Keratinocyte (primary cell): ENCODE measurements at regions not wholly inside any gene's neighbourhood (a gene's known extent, or its start where the extent isn't known, plus 50 kb on each side); places are given as distances from the start of the nearest gene placed in this dataset.
"Not testable (repeated sequence)": the region's sequence is repeated elsewhere in the genome, so short reads cannot be mapped to it uniquely, and the experiment has no call there.

ENCODE experiments used
- DNase-seq: peaks from one replicate; pipeline ENCODE4 v3.0.0-alpha.2; 2011; ENCODE audit warnings: low read depth, missing footprints, low spot score
- FAIRE-seq: peaks from 2 replicates; lab custom pipeline; 2011; peaks lifted over from hg19 to GRCh38; lab: Jason Lieb, UNC
- H2AFZ ChIP-seq: 2 replicates; pipeline ENCODE4 v1.6.0; 2012; ENCODE audit warnings: low read length, control low read depth, inconsistent platforms; ENCODE audit not compliant: control insufficient read depth
- H3K27ac ChIP-seq: 2 replicates; pipeline ENCODE4 v1.5.1; 2011; ENCODE audit warnings: low read length; ENCODE audit not compliant: control insufficient read depth, insufficient read depth
- H3K27me3 ChIP-seq: 3 replicates; pipeline ENCODE4 v1.6.0; 2011; ENCODE audit warnings: low read length; ENCODE audit not compliant: control insufficient read depth, insufficient read depth; ENCODE audit errors: extremely low read depth
- H3K36me3 ChIP-seq, 2 experiments: 2 replicates in 1 of 2; 3 replicates in 1 of 2; pipeline ENCODE4 v1.5.1; 2011; ENCODE audit warnings: low read length in 2 of 2, mild to moderate bottlenecking in 1 of 2; ENCODE audit not compliant: control insufficient read depth in 2 of 2, insufficient read depth in 2 of 2; ENCODE audit errors: extremely low read depth in 1 of 2
- H3K4me1 ChIP-seq: 3 replicates; pipeline ENCODE4 v1.5.1; 2011; ENCODE audit warnings: low read length; ENCODE audit not compliant: control insufficient read depth, insufficient read depth; ENCODE audit errors: extremely low read depth
- H3K4me2 ChIP-seq: 3 replicates; pipeline ENCODE4 v1.6.0; 2011; ENCODE audit warnings: low read depth, low read length; ENCODE audit not compliant: control insufficient read depth, insufficient read depth; ENCODE audit errors: extremely low read depth
- H3K4me3 ChIP-seq, 3 experiments: fragments of 200-600 bp in 1 of 3; sonication (generic) in 1 of 3; 2 replicates in 2 of 3; 3 replicates in 1 of 3; pipeline ENCODE4 v1.5.1; 2011 to 2016; ENCODE audit warnings: low read length in 3 of 3, mild to moderate bottlenecking in 3 of 3, control low read depth in 2 of 3, inconsistent platforms in 1 of 3, low read depth in 1 of 3, mixed read lengths in 1 of 3, mixed run types in 1 of 3, moderate library complexity in 1 of 3; ENCODE audit not compliant: control insufficient read depth in 2 of 3, insufficient read depth in 2 of 3; ENCODE audit errors: extremely low read depth in 1 of 3
- H3K79me2 ChIP-seq: 2 replicates; pipeline ENCODE4 v1.6.0; 2012; ENCODE audit warnings: low read length; ENCODE audit not compliant: control insufficient read depth, insufficient read depth
- H3K9ac ChIP-seq: 3 replicates; pipeline ENCODE4 v1.6.0; 2011; ENCODE audit warnings: low read length; ENCODE audit not compliant: control insufficient read depth, insufficient read depth; ENCODE audit errors: extremely low read depth
- H3K9me1 ChIP-seq: 3 replicates; pipeline ENCODE4 v1.6.0; 2011; ENCODE audit warnings: low read length; ENCODE audit not compliant: control insufficient read depth, insufficient read depth; ENCODE audit errors: extremely low read depth
- H3K9me3 ChIP-seq: 2 replicates; pipeline ENCODE4 v1.5.1; 2012; ENCODE audit warnings: low read depth, low read length; ENCODE audit not compliant: control insufficient read depth
- H4K20me1 ChIP-seq: 3 replicates; pipeline ENCODE4 v1.6.0; 2011; ENCODE audit warnings: low read length; ENCODE audit not compliant: control insufficient read depth, insufficient read depth; ENCODE audit errors: extremely low read depth
- CTCF ChIP-seq, 3 experiments: IDR thresholded peaks in 1 of 3; conservative IDR thresholded peaks in 1 of 3; optimal IDR thresholded peaks in 1 of 3; 2 replicates in 2 of 3; 3 replicates in 1 of 3; pipeline versions ENCODE3 to v1.5.1; 2011; ENCODE audit warnings: low read length in 3 of 3, mild to moderate bottlenecking in 3 of 3, moderate library complexity in 2 of 3, control low read depth in 1 of 3, inconsistent platforms in 1 of 3; ENCODE audit not compliant: insufficient read depth in 2 of 3; ENCODE audit errors: extremely low read depth in 1 of 3
- EZH2 ChIP-seq: IDR thresholded peaks from one replicate; pipeline ENCODE4 v1.6.1; 2012; ENCODE audit warnings: inconsistent platforms, mild to moderate bottlenecking, low read length, moderate library complexity
- dilution Hi-C: fragments of 300-500 bp; cut with MboI; formaldehyde crosslinking; loops from one replicate; pipeline ENCODE4 v1.7.0; 2020; ENCODE audit warnings: low sequenced_read_pairs; ENCODE audit not compliant: extremely low pct_ligation_motif_present

GRCh38 chr11:134939031-134939430 is 527.0 kb upstream of the B3GAT1 start:
- TF ChIP-seq CTCF (optimal IDR thresholded peaks at IDR 0.05 in 1 of 3, IDR thresholded peaks at IDR 0.05 in 1 of 3, conservative IDR thresholded peaks at IDR 0.05 in 1 of 3; ENCODE audit: extremely low read depth in 1 of 3, insufficient read depth in 2 of 3, low read length in 3 of 3) (no peak), EZH2 (no peak)
- dilution Hi-C loops, result no loop called here
- Histone ChIP-seq H3K27ac (no peak overlapping the region), H3K9me1 (no peaks in the 10 kb centered on the region), H3K27me3 (no peaks in the 10 kb centered on the region), H3K4me1 (no peaks in the 10 kb centered on the region), H3K9me3 (no peaks in the 10 kb centered on the region), H3K4me2 (no peak overlapping the region), H3K9ac (no peak overlapping the region), H3K79me2 (no peaks in the 10 kb centered on the region), H3K36me3 (no peaks in the 10 kb centered on the region), H3K4me3 (no peak overlapping the region), H2AFZ (no peak overlapping the region), H4K20me1 (no peaks in the 10 kb centered on the region)
- no peak for FAIRE-seq
- DNase-seq, result no peak

GRCh38 chr11:134938212-134938611 is 526.2 kb upstream of the B3GAT1 start:
- Histone ChIP-seq H4K20me1 (no peaks in the 10 kb centered on the region), H3K79me2 (no peaks in the 10 kb centered on the region), H3K4me2 (no peak overlapping the region), H3K9me1 (no peaks in the 10 kb centered on the region), H3K9ac (no peak overlapping the region), H3K27me3 (no peaks in the 10 kb centered on the region), H3K4me3 (no peak overlapping the region), H3K9me3 (no peaks in the 10 kb centered on the region), H3K27ac (no peak overlapping the region), H2AFZ (no peak overlapping the region), H3K4me1 (no peaks in the 10 kb centered on the region), H3K36me3 (no peaks in the 10 kb centered on the region)
- FAIRE-seq, result no peak
- DNase-seq, result no peak
- dilution Hi-C loops, result no loop called here
- TF ChIP-seq EZH2, result no peak
- TF ChIP-seq CTCF (optimal IDR thresholded peaks at IDR 0.05 in 1 of 3, IDR thresholded peaks at IDR 0.05 in 1 of 3, conservative IDR thresholded peaks at IDR 0.05 in 1 of 3; ENCODE audit: extremely low read depth in 1 of 3, insufficient read depth in 2 of 3, low read length in 3 of 3), result no peak

- H3K9me1 ChIP-seq, H3K4me1 ChIP-seq, FAIRE-seq, H3K9ac ChIP-seq, H4K20me1 ChIP-seq, DNase-seq, H3K27ac ChIP-seq, H3K4me2 ChIP-seq, H3K9me3 ChIP-seq, H3K4me3 ChIP-seq, H3K36me3 ChIP-seq, dilution Hi-C loops, H3K27me3 ChIP-seq, H3K79me2 ChIP-seq, H2AFZ ChIP-seq: not testable (repeated sequence)
Measured at GRCh38 chr11:134937193-134937592, 525.2 kb upstream of the B3GAT1 start.
